Activated T-cell treated with anti-CD3 and anti-CD28 coated beads for 24 hours (primary cell): ENCODE measurements at regions not wholly inside any gene's neighbourhood (a gene's known extent, or its start where the extent isn't known, plus 50 kb on each side); places are given as distances from the start of the nearest gene placed in this dataset.
"Not testable (repeated sequence)": the region's sequence is repeated elsewhere in the genome, so short reads cannot be mapped to it uniquely, and the experiment has no call there.

Experiments used
- DNase-seq: peaks from one replicate; pipeline ENCODE4 v3.0.0-alpha.2; 2020; ENCODE audit warnings: low read depth

DNA sequence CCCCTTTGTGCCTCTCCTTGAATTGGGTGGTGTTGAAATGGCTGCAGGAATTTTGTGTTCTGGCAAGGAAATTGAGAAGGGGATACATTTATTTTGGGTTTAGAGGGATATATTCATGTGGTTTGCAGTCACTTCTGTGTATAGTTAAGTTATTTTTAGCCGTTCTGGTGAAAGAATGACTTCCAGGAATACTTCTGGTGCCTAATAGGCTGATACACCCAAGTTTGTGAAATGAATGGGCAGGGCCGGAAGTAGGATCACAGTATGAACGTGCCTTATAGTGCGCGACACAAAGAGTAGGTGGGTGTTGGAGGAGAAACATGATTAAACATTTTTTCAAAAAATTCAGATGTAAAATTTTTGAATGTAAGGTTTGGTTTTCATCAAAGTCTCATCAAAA is 168.6 kb upstream of the ATP5MC3 start:
- no peak for DNase-seq

DNA sequence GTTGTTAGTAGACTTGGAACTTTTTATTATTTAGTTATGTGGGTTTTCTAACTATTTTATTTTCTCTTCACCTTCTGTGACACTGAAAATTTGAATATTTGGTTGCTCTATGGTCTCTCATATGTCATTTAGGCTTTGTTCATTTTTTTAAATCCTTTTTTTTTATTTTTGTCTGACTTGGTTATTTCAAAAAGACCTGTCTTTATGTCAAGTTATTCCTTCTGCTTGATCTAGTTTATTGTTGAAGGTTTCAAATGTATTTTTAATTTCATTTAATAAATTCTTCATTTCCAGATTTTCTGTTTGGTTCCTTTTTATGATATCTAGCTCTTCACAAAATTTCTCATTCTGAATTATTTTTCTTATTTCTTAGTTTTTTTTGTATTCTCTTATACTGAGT is 160.6 kb upstream of the ATP5MC3 start:
- no peak for DNase-seq

DNA sequence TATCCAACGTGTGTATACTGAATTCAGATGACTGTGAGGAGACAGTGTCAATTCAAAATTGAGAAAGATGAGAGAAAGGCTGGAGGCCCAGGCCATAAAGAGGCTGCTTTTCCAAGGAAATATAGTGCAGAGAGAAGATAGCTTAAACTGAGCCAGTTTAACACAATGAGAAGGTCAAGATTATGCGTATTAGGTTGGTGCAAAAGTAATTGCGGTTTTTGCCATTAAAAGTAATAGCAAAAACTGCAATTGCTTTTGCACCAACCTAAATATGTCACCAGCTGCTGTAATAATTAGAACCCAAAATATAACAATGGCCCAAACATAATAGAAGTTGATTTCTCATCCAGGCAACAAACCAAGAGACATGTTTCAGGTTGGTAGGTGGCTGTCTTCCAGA is 148.7 kb upstream of the ATP5MC3 start:
- no peak for DNase-seq

DNA sequence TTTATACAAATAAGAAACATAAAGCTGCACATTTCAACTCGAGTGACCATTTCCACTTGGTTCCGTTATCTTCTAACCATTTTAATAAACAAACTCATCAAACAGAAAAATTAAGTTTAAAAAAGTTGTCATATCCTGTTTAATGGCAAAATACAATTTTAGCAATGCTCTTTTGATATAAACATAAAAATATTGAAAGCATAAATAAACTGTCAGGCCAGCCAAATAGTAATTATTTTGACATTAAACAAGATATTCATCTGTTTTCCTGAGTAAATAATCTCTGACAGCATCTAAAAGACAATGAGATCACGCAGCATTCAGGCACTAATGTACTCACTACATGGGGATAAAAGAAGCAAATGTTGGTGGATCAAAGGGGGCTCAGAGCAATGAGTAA is 145.3 kb upstream of the ATP5MC3 start:
- no peak for DNase-seq

DNA sequence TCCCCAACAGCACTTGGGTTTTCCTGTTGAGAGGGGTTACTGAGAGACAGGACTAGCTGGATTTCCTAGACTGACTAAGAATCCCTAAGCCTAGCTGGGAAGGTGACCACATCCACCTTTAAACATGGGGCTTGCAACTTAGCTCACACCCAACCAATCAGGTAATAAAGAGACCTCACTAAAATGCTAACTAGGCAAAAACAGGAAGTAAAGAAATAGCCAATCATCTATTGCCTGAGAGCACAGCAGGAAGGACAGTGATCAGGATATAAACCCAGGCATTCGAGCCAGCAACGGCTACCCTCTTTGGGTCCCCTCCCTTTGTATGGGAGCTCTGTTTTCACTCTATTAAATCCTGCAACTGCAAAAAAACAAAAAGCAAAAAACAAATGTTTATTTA is 144.7 kb upstream of the ATP5MC3 start:
- not testable (repeated sequence) for DNase-seq

DNA sequence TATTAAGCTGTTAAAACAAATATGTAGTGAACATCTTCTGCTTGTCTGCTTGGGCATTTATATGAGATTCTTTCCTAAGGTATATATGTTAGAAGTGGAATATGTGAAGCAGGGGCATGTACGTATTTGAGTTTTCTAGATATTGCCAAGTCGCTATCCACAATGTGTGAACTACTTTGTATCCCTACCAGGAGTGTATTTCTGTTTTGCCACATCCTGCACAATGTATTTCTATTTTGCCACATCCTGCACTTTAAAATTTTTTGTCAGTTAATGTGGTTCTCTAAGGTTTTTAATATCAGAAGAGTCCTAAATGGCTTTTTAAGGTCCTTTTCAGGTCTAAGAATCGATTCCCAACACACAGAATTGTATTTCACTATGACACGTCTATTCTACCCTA is 141.7 kb upstream of the ATP5MC3 start:
- DNase-seq: no peak

DNA sequence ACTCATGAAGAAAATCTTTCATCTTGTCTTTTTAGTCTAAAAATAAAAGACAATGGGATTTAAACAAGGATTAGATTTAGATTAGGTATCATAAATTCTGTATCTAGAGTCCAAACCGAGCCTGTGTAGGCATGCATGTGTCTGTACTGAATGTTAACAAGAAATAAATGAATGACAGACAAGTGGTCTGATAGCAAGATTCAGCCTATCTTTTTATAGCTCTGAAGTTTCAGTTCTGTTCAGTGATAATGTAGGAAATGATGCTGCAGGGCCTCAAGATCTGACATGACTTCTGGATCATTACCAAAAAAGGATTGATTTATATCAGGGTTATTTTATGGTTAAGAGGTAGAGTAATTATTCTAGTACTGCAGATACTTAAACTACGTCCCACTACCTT is 137.0 kb upstream of the ATP5MC3 start:
- no peak for DNase-seq

DNA sequence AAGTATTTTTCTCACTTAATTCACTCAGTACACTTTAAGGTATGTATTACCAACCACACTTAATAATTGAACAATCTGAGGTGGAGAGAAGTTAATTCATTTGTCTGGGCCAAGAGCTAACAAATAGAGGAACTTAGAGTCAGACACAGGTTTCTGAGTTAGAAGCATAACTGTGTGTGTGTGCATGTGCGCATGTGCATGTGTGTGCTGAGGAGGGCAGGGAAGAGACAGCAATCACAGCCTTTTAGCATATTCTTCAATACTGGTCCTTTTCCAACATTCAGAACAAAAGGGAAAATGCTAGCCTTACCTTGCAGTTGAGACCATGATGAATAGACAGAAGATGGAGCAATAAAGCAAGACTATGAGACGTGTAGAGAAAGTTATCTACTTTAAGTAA is 136.2 kb upstream of the ATP5MC3 start:
- DNase-seq: no peak

DNA sequence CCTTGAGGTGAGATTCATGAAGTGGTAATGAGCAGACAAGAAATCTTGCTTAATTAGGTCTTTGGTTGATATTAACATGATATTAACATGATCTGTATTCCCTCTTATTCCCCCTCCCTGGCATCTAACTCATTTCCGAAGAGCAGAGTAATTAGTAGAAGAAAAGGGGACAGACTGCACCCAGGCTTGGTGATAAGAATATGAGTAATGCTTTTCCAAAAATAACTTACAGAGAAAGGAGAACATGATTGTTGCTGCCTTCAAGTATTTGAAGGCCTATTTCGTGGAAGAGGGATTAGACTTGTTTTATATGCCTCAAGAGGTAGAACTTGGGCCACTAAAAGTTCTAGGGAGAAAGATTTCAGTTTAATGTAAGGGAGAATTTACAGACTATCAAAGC is 130.6 kb upstream of the ATP5MC3 start:
- no peak for DNase-seq

DNA sequence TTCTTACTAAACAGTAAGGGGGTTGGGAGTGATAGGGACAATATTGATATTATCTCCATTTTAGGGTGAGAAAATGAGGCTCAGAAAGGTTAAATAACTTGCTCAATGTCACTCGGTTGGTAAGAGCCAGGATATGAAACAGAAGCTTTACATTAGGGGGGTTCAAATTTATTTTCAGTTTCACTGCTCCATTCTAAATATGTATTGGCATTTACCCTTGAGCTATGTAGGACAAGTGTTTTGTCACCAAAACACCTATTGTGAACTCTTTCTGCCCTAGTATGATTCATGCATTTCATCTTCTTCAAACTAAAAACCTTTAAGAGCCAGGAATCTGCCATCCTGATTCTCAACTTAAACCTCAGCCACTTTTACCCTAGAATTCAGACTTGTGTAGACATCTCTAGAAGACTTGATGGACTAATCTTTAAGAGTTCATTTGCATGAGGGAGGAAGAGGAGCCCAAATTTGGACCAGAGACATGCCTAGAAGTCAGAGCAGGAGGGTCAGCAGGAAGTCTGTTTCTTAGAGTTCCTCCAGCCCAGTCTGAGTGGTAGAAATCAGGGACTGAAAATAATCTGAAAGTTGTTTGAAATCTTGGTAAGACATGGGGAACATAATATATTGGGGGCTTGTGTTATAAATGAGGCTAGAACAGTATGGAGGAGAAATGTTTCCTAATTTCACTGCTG is 129.4 kb upstream of the ATP5MC3 start:
- no peak for DNase-seq

DNA sequence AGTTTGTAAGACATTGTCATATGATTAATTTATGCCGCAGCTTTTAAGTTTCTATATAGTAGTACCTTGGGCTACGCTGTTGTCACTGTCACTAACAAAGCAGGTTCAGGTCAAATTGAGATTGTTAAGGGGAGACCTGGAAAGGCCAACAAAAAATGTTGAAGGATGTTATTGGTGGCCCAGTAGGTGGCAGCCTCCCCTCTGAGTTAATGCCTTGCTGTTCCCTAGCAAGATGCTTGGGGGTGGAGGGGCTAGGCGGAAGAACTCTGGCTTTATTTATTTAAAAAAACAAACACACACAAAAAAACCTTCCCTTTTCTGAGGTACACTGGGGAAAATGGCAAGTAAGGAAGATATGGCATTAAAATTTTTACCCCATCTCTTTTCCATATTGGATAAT is 128.3 kb upstream of the ATP5MC3 start:
- no peak for DNase-seq

DNA sequence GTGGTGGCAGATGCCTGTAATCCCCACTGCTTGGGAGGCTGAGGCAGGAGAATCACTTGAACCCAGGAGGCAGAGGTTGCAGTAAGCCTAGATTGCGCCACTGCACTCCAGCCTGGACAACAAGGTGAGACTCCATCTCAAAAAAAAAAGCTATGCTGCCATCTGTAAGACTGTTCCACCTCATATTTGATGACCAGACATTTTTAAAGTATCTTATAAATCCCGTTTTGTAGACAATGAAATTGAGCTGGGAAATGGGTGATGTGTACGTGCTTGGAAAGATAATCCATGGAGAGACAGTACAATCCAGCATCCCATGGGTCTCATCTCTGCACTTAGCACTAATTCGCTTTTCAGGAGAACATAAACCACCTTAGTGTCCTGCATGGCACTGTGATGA is 126.5 kb upstream of the ATP5MC3 start:
- DNase-seq: no peak

DNA sequence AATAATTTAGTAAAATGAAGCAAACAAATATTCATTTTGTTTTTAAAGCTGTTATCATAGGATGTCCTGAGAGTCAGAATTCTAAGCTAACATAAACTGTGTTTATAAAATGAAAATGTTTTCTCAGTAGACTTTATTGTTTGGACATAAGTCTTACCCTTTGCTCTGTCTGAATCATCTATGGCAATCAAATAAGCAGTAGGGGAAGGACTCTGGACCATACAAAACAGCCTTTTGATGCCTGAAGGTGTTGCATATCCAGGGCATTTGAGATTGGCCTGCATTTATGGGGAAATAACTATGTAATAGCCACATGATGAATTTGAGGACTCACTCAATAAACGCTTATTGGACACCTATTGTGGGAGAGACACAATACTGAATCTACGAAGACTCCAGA is 123.0 kb upstream of the ATP5MC3 start:
- DNase-seq: no peak

DNA sequence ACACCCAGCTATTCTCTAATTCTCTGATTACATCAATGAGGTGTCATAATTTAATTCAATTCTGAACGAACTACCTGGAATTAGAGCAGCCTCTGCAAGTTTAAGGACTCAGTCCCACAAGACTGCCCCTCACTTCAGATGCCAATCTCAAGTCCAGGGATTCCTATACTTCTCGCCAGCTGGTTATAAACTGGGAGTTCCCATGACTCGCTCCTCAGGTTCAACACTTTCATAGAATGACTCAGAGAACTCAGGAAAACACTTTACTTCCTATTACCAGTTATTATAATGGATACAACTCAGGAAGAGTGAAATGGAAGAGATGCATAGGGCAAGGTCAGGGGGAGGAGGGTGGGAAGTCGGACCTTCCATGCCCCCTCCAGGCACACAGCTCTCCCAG is 112.3 kb upstream of the ATP5MC3 start:
- DNase-seq: no peak

DNA sequence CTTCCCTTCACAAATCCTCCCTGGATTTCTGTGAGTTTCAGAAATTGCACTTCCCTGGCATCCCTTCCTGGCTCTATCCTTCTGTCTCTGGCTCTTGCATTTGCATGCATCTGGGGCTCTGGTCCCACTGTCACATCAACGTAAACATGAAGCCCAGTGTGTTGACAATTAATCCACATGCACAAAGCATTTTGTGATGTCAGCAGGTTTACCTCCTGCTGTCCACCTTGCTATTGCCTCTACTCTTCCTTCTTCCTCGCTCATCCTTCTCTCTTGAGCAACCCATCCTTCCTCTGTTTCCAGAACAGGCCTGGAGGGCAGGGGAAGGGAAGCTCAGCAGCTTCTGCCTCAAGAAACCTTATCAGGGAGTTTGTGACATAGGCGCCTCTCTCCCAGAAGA is 111.7 kb upstream of the ATP5MC3 start:
- DNase-seq: no peak

DNA sequence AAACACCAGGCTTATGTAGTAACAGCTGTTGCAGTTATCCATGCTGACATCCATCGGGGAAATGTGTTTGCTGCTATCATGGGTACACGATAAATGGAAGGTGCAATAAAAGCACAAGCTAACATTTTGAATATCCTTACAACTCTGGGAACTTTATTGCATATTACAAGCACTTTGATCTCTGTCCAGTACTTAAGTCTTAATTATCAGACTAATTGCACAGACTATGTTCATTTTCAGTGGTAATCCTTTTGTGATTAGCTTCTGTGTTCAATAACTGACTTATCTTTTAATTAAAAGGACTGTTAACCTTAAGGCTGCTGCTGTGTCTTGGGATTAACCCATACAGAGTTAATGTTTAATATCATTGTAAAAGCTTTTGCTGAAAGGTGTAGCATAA is 101.4 kb upstream of the ATP5MC3 start:
- DNase-seq: no peak

DNA sequence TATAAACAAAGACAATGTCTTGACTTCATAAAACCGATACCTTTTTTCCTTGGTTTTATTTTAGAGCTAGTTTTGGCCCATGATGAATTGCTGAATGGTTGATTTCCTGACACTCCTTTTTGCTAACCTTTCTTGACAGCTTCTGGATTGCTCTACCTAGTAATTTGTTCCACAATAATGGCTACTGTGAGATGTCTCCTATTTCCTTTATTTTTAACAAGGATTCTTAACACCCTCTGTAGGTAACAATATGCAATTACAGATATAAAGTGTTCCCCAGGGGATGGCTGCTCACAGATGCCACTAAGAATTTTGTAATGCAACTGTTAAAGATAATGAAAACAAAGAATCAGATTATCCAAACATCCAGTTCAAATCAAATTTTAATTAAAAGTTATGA is 100.8 kb upstream of the ATP5MC3 start:
- DNase-seq: no peak

DNA sequence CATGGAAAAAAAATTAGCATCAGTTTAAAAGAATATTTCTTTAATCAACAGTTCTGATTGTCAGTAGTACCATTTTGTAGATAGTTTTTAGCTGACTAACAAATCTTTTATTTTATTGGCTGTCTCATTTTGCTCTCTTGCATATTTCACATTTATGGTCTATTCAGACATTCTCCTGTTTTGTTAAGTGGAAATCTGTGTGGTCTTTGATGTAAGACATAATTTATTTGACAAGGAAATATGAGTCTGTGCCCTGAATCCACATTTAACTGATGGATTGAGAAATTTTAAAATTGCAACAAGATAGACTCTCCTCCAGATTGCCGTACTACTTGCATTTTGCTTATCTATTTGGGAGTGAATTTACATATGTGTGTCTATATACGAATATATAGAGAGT is 96.3 kb upstream of the ATP5MC3 start:
- no peak for DNase-seq

DNA sequence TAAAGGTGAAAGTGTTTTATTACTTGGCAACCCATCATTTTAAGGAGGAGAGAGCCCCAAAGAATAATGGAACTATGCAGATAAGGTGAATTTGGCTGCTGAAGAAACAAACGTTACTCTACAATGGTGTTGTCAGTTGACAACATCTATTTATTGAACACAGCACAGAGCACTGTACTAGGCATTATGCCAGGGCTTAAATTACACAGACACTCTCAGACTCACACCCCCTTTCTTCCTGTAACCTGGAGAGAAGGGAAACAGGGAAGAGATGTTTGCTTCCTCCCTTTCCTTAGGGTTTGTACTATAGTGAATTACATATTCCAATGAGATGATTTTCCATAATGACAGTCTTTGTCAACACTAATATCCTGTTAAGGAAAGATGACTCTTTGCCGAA is 94.0 kb upstream of the ATP5MC3 start:
- no peak for DNase-seq

DNA sequence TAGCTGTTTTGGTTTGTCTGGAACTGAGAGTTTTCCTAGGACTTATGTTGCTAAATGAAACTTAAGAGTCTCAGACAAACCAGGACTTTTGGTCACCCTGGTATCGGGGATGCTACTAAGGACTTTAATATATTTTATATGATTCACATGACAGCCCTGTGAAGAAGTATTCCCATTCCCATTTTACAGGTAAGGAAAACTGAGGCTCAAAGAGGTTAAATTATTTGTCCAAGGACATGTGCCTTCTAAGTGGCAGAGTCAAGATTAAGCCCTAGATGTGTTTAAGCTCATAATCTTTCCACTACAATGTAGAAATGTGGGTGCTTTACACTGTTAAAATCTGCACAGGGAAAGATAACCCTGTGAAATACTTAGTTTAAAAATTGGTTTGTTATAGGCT is 77.7 kb upstream of the ATP5MC3 start:
- no peak for DNase-seq

DNA sequence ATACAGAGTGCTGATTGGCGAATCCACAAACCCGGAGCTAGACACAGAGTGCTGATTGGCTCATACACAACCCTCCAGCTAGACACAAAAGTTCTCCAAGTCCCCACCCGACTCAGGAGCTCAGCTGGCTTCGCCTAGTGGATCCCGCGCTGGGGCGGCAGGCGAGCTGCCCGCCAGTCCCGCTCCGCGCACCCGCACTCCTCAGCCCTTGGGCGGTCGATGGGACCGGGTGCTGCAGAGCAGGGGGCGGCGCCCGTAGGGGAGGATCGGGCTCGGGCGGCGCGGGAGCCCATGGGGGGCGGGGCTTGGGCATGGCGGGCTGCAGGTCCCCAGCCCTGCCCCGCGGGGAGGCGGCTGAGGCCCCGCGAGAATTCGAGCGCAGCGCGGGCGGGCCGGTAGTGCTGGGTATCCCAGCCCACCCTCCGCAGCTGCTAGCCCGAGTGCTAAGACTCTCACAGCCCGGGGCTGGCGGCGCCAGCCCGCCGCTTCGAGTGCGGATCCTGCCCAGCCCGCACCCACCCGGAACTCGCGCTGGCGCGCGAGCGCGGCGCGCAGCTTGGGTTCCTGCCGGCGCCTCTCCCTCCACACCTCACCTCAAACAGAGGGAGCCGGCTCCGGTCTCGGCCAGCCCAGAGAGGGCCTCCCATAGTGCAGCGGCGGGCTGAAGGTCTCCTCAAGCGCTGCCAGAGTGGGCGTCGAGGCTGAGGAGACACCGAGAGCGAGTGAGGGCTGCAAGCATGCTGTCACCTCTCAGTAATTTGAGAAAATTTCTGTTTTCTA is 75.5 kb upstream of the ATP5MC3 start:
- DNase-seq: no peak

DNA sequence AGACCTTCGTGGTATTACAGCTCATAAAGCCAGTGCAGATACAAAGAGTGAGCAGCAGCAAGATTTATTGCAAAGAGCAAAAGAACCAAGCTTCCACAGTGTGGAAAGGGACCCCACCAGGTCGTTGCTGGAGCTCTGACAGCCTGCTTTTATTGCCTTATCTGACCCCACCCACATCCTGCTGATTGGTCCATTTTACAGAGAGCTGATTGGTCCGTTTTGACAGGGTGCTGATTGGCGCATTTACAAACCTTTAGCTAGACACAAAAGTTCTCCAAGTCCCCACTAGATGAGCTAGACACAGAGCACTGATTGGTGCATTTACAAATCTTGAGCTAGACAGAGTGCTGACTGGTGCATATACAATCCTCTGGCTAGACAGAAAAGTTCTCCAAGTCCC is 74.9 kb upstream of the ATP5MC3 start:
- not testable (repeated sequence) for DNase-seq

DNA sequence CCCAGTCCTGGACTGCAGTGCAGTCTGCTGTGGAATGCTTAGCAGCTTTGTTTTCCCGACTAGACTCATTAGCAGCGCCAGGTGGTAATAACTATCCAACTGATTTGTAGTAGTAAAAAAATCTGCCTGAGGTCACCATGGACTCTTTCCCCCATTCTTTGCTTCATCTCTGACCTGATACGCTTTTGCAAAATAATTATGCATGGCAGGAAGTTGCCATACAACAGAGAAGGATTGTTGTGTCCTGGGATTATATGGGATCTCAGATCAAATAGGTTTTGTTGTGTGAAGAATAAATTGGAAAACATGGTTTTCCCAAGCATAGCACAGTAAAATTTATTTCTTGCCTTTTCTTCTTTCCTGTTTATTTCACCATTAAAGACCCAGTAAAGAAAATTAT is 72.4 kb upstream of the ATP5MC3 start:
- no peak for DNase-seq

DNA sequence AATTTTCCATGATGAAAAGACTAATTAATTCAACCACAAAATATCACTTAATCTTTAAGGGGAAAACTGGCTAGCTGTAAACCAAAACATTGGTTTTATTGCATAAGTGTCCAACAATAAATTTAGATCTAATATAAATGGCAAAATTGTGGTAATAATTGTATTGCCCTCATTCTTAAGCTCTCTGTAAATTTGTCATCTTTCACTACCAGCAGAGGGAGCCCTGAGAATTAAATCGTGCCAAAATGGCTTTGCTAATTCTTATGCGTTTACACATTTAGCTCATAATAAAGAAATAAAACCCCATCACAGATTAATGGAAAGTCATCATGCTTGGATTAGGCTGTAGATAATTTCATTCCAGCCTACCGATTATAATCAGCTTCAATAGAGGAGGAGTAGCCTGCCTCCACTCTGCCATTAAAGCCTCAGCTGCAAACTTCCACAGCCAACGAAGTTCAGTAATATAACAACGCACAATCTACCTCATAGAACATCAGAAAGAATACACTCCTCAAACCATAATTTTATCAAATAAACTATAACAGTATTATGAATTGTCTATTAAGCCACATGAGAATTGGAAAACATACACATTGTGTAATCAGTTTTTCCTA is 70.0 kb upstream of the ATP5MC3 start:
- DNase-seq: peak; percentile 12
